MM.1S (cell line): ENCODE measurements at regions not wholly inside any gene's neighbourhood (a gene's known extent, or its start where the extent isn't known, plus 50 kb on each side); places are given as distances from the start of the nearest gene placed in this dataset.

Experiments used
- DNase-seq: peaks from one replicate; pipeline ENCODE4 v3.0.0-alpha.2; 2015
- H2AFZ ChIP-seq: fragments of 300-600 bp; sonication (generic); 2 replicates; pipeline ENCODE4 v1.6.0; 2016; ENCODE audit warnings: antibody characterized with exemption, low read length
- H3F3A ChIP-seq: fragments of 300-600 bp; sonication (generic); 2 replicates; pipeline ENCODE4 v1.6.1; 2016; ENCODE audit warnings: mild to moderate bottlenecking, antibody characterized with exemption, low read length, moderate library complexity, mixed read lengths; ENCODE audit not compliant: insufficient read depth
- H3K27ac ChIP-seq: fragments of 300-600 bp; sonication (generic); 2 replicates; pipeline ENCODE4 v1.5.1; 2016; ENCODE audit warnings: mild to moderate bottlenecking, low read length
- H3K27me3 ChIP-seq: fragments of 300-600 bp; sonication (generic); replicated peaks from 2 replicates; pipeline ENCODE4 v1.6.0; 2016; ENCODE audit warnings: low read length; ENCODE audit not compliant: insufficient read depth
- H3K36me3 ChIP-seq: fragments of 300-600 bp; sonication (generic); replicated peaks from 2 replicates; pipeline ENCODE4 v1.6.1; 2016; ENCODE audit warnings: mild to moderate bottlenecking, low read length, mixed read lengths; ENCODE audit not compliant: insufficient read depth
- H3K4me1 ChIP-seq: fragments of 300-600 bp; sonication (generic); 2 replicates; pipeline ENCODE4 v1.6.1; 2016; ENCODE audit warnings: low read length, mixed read lengths
- H3K4me2 ChIP-seq: fragments of 300-600 bp; sonication (generic); 2 replicates; pipeline ENCODE4 v1.6.0; 2016; ENCODE audit warnings: low read depth, low read length
- H3K4me3 ChIP-seq: fragments of 300-600 bp; sonication (generic); 2 replicates; pipeline ENCODE4 v1.5.1; 2016; ENCODE audit warnings: low read length, mixed read lengths
- H3K79me2 ChIP-seq: fragments of 300-600 bp; sonication (generic); 2 replicates; pipeline ENCODE4 v1.6.1; 2016; ENCODE audit warnings: mixed run types, low read length, mixed read lengths
- H3K9ac ChIP-seq: fragments of 300-600 bp; sonication (generic); 2 replicates; pipeline ENCODE4 v1.6.1; 2016; ENCODE audit warnings: low read length, mixed read lengths
- H3K9me2 ChIP-seq: fragments of 300-600 bp; sonication (generic); replicated peaks from 2 replicates; pipeline ENCODE4 v1.6.1; 2016; ENCODE audit warnings: mild to moderate bottlenecking, low read length, mixed read lengths; ENCODE audit not compliant: insufficient read depth
- H3K9me3 ChIP-seq: fragments of 300-600 bp; sonication (generic); replicated peaks from 2 replicates; pipeline ENCODE4 v1.6.1; 2016; ENCODE audit warnings: mild to moderate bottlenecking, low read length, mixed read lengths; ENCODE audit not compliant: insufficient read depth
- H4K20me1 ChIP-seq: fragments of 300-600 bp; sonication (generic); 2 replicates; pipeline ENCODE4 v1.6.1; 2016; ENCODE audit warnings: mild to moderate bottlenecking, low read length, moderate library complexity, mixed read lengths; ENCODE audit not compliant: insufficient read depth
- EZH2 ChIP-seq: fragments of 300-600 bp; sonication (generic); optimal IDR thresholded peaks from 2 replicates; pipeline ENCODE3; 2017; ENCODE audit warnings: low read depth, mild to moderate bottlenecking, antibody characterized with exemption, low read length, mixed read lengths
- EZH2phosphoT487 ChIP-seq: fragments of 300-600 bp; sonication (generic); IDR thresholded peaks from 2 replicates; pipeline ENCODE4 v1.6.1; 2018; ENCODE audit warnings: antibody characterized with exemption, low read length
- TF ChIP-seq, protein P1 (sequence below): fragments of 300-600 bp; sonication (generic); IDR thresholded peaks from 2 replicates; pipeline ENCODE4 v1.5.1; 2016; ENCODE audit warnings: antibody characterized with exemption, low read length, mixed read lengths

DNA sequence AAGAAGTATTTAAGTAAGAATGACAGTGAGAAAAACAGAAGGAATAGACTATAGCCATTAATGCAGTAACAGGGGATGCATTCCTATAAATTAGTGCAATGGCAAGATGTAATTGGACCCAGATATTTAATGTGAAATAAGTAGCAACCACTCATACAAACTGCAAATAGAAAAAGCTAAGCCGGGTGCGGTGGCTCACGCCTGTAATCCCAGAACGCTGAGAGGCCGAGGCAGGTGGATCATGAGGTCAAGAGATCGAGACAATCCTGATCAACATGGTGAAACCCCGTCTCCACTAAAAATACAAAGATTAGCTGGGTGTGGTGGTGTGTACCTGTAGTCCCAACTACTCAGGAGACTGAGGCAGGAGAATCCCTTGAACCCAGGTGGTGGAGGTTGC lies 845.8 kb downstream of the PDHA2 start:
- H2AFZ ChIP-seq = no peak overlapping the region
- H3K9me3 ChIP-seq = no peaks in the 10 kb centered on the region
- H3K4me3 ChIP-seq = no peak overlapping the region
- H3K79me2 ChIP-seq = no peaks in the 10 kb centered on the region
- H4K20me1 ChIP-seq = no peaks in the 10 kb centered on the region
- H3K9me2 ChIP-seq = no peaks in the 10 kb centered on the region
- no peaks in the 10 kb centered on the region for H3F3A ChIP-seq
- no peaks in the 10 kb centered on the region for H3K27me3 ChIP-seq
- no peak for TF ChIP-seq EZH2
- no peak for TF ChIP-seq EZH2phosphoT487
- TF ChIP-seq, protein P1, sequence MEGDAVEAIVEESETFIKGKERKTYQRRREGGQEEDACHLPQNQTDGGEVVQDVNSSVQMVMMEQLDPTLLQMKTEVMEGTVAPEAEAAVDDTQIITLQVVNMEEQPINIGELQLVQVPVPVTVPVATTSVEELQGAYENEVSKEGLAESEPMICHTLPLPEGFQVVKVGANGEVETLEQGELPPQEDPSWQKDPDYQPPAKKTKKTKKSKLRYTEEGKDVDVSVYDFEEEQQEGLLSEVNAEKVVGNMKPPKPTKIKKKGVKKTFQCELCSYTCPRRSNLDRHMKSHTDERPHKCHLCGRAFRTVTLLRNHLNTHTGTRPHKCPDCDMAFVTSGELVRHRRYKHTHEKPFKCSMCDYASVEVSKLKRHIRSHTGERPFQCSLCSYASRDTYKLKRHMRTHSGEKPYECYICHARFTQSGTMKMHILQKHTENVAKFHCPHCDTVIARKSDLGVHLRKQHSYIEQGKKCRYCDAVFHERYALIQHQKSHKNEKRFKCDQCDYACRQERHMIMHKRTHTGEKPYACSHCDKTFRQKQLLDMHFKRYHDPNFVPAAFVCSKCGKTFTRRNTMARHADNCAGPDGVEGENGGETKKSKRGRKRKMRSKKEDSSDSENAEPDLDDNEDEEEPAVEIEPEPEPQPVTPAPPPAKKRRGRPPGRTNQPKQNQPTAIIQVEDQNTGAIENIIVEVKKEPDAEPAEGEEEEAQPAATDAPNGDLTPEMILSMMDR = no peak
- DNase-seq = no peak
- no peaks in the 10 kb centered on the region for H3K4me1 ChIP-seq
- H3K9ac ChIP-seq = no peak overlapping the region
- no peaks in the 10 kb centered on the region for H3K36me3 ChIP-seq
- no peak overlapping the region for H3K4me2 ChIP-seq
- H3K27ac ChIP-seq = no peak overlapping the region

DNA sequence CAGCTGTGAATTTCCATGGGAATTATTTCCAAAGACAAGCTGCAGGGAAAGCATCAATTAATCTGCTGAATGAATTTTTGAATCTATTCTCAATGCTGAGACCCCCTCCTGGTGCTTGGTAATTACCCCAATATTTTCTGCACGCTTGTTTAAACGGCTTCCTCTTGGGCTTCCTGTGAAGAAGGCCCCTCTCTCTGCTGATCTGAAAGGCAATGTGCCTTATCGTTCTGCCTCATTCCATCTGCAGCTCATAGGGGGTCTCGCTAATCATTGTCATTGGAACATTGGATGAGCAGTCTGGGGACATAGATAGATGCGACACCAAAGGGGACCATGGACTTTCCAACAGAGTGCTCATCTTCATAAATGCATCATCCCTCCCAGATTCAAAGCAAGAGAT lies 851.6 kb downstream of the PDHA2 start:
- DNase-seq = no peak
- Histone ChIP-seq H3K9me2 (no peaks in the 10 kb centered on the region), H3K9me3 (no peaks in the 10 kb centered on the region), H3K4me2 (no peak overlapping the region), H3F3A (no peaks in the 10 kb centered on the region), H3K36me3 (no peaks in the 10 kb centered on the region), H4K20me1 (no peaks in the 10 kb centered on the region), H3K4me1 (no peaks in the 10 kb centered on the region), H3K9ac (no peak overlapping the region), H2AFZ (no peak overlapping the region), H3K27me3 (no peaks in the 10 kb centered on the region), H3K4me3 (no peak overlapping the region), H3K79me2 (no peaks in the 10 kb centered on the region), H3K27ac (no peak overlapping the region)
- TF ChIP-seq EZH2phosphoT487 (no peak), EZH2 (no peak)
- TF ChIP-seq, protein P1 = no peak

DNA sequence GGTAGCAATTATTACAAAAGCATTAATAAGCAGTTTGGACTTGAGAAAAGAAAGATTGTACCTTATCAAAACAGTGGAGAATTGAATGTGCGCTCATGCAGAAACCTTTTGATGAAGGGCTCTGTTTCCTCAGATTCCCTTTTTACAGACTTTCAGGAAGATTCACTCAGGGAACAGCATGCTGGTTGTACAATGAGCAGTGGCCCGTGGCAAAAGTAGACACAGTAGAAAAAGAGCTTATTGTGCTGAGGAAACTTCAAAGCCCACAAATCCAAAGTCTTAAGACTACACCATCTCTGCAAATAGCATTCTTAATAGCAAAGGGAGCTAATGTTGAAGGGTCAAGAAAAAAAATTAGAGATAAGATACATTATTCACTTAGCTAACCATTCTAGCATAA lies 858.9 kb downstream of the PDHA2 start:
- Histone ChIP-seq H3K9me2 (no peaks in the 10 kb centered on the region), H2AFZ (no peak overlapping the region), H3K79me2 (no peaks in the 10 kb centered on the region), H3K27me3 (no peaks in the 10 kb centered on the region), H3K27ac (no peak overlapping the region), H3K4me1 (no peaks in the 10 kb centered on the region), H3F3A (no peaks in the 10 kb centered on the region), H3K4me2 (no peak overlapping the region), H3K36me3 (no peaks in the 10 kb centered on the region), H3K9ac (no peak overlapping the region), H4K20me1 (no peaks in the 10 kb centered on the region), H3K9me3 (no peaks in the 10 kb centered on the region), H3K4me3 (no peak overlapping the region)
- TF ChIP-seq EZH2 (no peak), EZH2phosphoT487 (no peak)
- TF ChIP-seq, protein P1 = no peak
- DNase-seq = no peak
